ENCODE measurements at regions not wholly inside any gene's neighbourhood (a gene's known extent, or its start where the extent isn't known, plus 50 kb on each side); places are given as distances from the start of the nearest gene placed in this dataset.

GRCh38 chr14:80315681-80316080 is 104.4 kb upstream of the DIO2 start:
- TF ChIP-seq CTCF (IDR thresholded peaks at IDR 0.05; ENCODE audit: low read depth, low read length) (no peak), MYC (IDR thresholded peaks at IDR 0.05; ENCODE audit: low read depth, low read length) (no peak), MAX (IDR thresholded peaks at IDR 0.05; ENCODE audit: low read depth, low read length) (no peak), POLR2A (IDR thresholded peaks at IDR 0.05; ENCODE audit: extremely low read depth, insufficient read length) (no peak)
